HepG2 (cell line): ENCODE measurements at regions not wholly inside any gene's neighbourhood (a gene's known extent, or its start where the extent isn't known, plus 50 kb on each side); places are given as distances from the start of the nearest gene placed in this dataset.

Experiments
- ARNT2 ChIP-seq: sonication (generic); formaldehyde crosslinking; IDR thresholded peaks from 2 replicates; pipeline ENCODE4 v1.8.0; 2022; ENCODE audit warnings: mild to moderate bottlenecking, low read depth, missing genetic modification reagents, moderate library complexity
- CAMTA2 ChIP-seq: sonication (generic); formaldehyde crosslinking; IDR thresholded peaks from 2 replicates; pipeline ENCODE4 v1.4.0; 2020; ENCODE audit warnings: mild to moderate bottlenecking, missing genetic modification reagents, borderline replicate concordance
- KAT7 ChIP-seq: IDR thresholded peaks from 2 replicates; pipeline ENCODE4 v1.6.1; 2018; ENCODE audit warnings: borderline replicate concordance, missing compliant biosample characterization
- MBNL3 ChIP-seq: fragments of 250-450 bp; sonication (Bioruptor Pico); conservative IDR thresholded peaks from 2 replicates; pipeline ENCODE4 v1.8.0; 2022; ENCODE audit warnings: mild to moderate bottlenecking, inconsistent platforms
- MZF1 ChIP-seq: sonication (generic); formaldehyde crosslinking; IDR thresholded peaks from 2 replicates; pipeline ENCODE4 v1.8.1; 2023; ENCODE audit warnings: mild to moderate bottlenecking, missing genetic modification reagents, borderline replicate concordance
- RBAK ChIP-seq: sonication (generic); formaldehyde crosslinking; IDR thresholded peaks from 2 replicates; pipeline ENCODE4 v1.5.1; 2020; ENCODE audit warnings: mild to moderate bottlenecking, missing genetic modification reagents
- SAP130 ChIP-seq: IDR thresholded peaks from 2 replicates; pipeline ENCODE4 v1.6.1; 2016; ENCODE audit warnings: low read depth
- SOX13 ChIP-seq, 3 experiments: fragments of 450-650 bp in 1 of 3; sonication (generic) in 1 of 3; formaldehyde crosslinking in 1 of 3; IDR thresholded peaks in 2 of 3; conservative IDR thresholded peaks in 1 of 3; 2 replicates each; pipeline versions ENCODE4 v1.5.0 to v1.6.1; 2016 to 2020; ENCODE audit warnings: antibody characterized with exemption in 1 of 3, mild to moderate bottlenecking in 1 of 3, missing compliant biosample characterization in 1 of 3, missing genetic modification reagents in 1 of 3, moderate library complexity in 1 of 3
- SRY ChIP-seq: sonication (generic); formaldehyde crosslinking; IDR thresholded peaks from 2 replicates; pipeline ENCODE4 v1.8.0; 2022; ENCODE audit warnings: mild to moderate bottlenecking, missing genetic modification reagents
- ZNF382 ChIP-seq: sonication (generic); formaldehyde crosslinking; IDR thresholded peaks from 2 replicates; pipeline ENCODE4 v1.5.0; 2020; ENCODE audit warnings: missing genetic modification reagents, mild to moderate bottlenecking, borderline replicate concordance
- ZNF670 ChIP-seq: sonication (generic); formaldehyde crosslinking; IDR thresholded peaks from 2 replicates; pipeline ENCODE4 v1.8.0; 2022; ENCODE audit warnings: mild to moderate bottlenecking, missing genetic modification reagents, borderline replicate concordance
- ZNF761 ChIP-seq: sonication (generic); formaldehyde crosslinking; conservative IDR thresholded peaks from 2 replicates; pipeline ENCODE4 v1.4.0; 2020; ENCODE audit warnings: mild to moderate bottlenecking, missing genetic modification reagents
- TF ChIP-seq, protein P1 (sequence below): sonication (generic); formaldehyde crosslinking; IDR thresholded peaks from 2 replicates; pipeline ENCODE4; 2020; ENCODE audit warnings: missing genetic modification reagents, mild to moderate bottlenecking, borderline replicate concordance
- TF ChIP-seq, protein P2 (sequence below): sonication (generic); formaldehyde crosslinking; IDR thresholded peaks from 2 replicates; pipeline ENCODE4 v1.4.0; 2020; ENCODE audit warnings: missing genetic modification reagents, mild to moderate bottlenecking, borderline replicate concordance
- TF ChIP-seq, protein P3 (sequence below): IDR thresholded peaks from 2 replicates; pipeline ENCODE4 v1.6.1; 2016; ENCODE audit warnings: mild to moderate bottlenecking
- TF ChIP-seq, protein P4 (sequence below): sonication (generic); formaldehyde crosslinking; IDR thresholded peaks from 2 replicates; pipeline ENCODE4 v1.9.0; 2021; ENCODE audit warnings: missing genetic modification reagents, borderline replicate concordance
- TF ChIP-seq, protein P5 (sequence below): sonication (generic); formaldehyde crosslinking; IDR thresholded peaks from 2 replicates; pipeline ENCODE4 v1.4.0; 2020; ENCODE audit warnings: missing genetic modification reagents
- TF ChIP-seq, protein P6 (sequence below): sonication (generic); formaldehyde crosslinking; IDR thresholded peaks from 2 replicates; pipeline ENCODE4 v1.4.0; 2020; ENCODE audit warnings: missing genetic modification reagents; ENCODE audit errors: not compliant biosample characterization

DNA sequence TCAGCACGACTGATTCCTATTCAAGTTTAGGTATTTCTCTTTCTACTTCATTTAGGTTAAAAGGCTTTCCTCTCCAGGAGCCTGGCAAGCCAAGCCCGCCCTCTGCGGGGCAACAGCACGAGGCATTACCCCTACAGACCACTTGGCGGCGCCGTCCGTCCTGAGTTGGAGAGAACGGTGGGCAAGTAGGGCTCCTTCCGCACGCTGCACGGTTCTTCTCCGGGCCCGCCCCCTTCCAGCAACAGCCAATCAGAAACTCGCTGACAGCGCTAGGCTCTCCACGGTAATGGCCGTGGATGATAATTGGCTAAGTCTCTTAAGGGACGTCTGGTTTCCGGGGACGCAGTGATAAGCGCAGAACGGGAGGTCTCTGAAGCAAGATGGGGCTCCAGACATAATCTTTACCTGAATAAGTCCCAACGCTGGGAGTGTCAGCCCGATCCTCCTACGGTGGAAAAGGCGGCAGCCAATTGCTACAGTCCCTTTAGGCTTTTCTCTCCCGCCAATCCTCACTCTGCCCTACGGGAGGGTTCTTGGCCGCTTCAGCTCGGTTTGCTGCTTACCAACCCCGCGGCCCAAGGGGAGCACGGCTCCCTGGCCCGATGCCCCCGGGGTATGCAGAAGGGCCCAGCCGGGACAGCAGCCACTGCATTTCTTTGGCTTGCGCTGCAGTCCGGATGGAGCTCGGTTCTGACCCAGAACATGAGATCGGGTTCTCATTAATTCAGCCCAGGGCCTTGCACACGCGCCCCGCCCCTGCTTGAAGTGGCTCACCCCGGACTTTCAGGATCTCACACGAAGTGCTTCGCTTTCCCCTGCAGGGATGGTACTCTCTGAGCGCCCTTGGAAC lies 206.9 kb upstream of the PKDCC start (continued):
- TF ChIP-seq, protein P1, sequence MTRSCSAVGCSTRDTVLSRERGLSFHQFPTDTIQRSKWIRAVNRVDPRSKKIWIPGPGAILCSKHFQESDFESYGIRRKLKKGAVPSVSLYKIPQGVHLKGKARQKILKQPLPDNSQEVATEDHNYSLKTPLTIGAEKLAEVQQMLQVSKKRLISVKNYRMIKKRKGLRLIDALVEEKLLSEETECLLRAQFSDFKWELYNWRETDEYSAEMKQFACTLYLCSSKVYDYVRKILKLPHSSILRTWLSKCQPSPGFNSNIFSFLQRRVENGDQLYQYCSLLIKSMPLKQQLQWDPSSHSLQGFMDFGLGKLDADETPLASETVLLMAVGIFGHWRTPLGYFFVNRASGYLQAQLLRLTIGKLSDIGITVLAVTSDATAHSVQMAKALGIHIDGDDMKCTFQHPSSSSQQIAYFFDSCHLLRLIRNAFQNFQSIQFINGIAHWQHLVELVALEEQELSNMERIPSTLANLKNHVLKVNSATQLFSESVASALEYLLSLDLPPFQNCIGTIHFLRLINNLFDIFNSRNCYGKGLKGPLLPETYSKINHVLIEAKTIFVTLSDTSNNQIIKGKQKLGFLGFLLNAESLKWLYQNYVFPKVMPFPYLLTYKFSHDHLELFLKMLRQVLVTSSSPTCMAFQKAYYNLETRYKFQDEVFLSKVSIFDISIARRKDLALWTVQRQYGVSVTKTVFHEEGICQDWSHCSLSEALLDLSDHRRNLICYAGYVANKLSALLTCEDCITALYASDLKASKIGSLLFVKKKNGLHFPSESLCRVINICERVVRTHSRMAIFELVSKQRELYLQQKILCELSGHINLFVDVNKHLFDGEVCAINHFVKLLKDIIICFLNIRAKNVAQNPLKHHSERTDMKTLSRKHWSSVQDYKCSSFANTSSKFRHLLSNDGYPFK: peak; percentile 82; the same call in 1 of the 2 replicates
- TF ChIP-seq, protein P2, sequence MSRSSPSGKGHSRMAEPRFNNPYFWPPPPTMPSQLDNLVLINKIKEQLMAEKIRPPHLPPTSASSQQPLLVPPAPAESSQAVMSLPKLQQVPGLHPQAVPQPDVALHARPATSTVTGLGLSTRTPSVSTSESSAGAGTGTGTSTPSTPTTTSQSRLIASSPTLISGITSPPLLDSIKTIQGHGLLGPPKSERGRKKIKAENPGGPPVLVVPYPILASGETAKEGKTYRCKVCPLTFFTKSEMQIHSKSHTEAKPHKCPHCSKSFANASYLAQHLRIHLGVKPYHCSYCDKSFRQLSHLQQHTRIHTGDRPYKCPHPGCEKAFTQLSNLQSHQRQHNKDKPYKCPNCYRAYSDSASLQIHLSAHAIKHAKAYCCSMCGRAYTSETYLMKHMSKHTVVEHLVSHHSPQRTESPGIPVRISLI: no peak
- TF ChIP-seq SOX13 (IDR thresholded peaks at IDR 0.05) (peak; percentile 46; the same call in 1 of the 2 replicates), SOX13 (CRISPR knock-in tag; conservative IDR thresholded peaks at IDR 0.05 in 1 of 2, IDR thresholded peaks at IDR 0.05 in 1 of 2) (no peak; a peak in 1 of 4 replicates), ZNF382 (CRISPR knock-in tag) (no peak), ARNT2 (peak; percentile 97), ZNF761 (CRISPR knock-in tag) (no peak; the same call in 1 of the 2 replicates), SAP130 (CRISPR knock-in tag) (peak; percentile 74), MZF1 (CRISPR knock-in tag) (no peak), RBAK (0 out of 2 replicates have a peak, but pooled peaks have one; percentile 40), SRY (peak; percentile 66; the same call in 1 of the 2 replicates), CAMTA2 (CRISPR knock-in tag) (no peak), MBNL3 (CRISPR knock-in tag) (no peak), KAT7 (CRISPR knock-in tag) (peak; percentile 86; the same call in 1 of the 2 replicates), ZNF670 (no peak)
- TF ChIP-seq, protein P3, sequence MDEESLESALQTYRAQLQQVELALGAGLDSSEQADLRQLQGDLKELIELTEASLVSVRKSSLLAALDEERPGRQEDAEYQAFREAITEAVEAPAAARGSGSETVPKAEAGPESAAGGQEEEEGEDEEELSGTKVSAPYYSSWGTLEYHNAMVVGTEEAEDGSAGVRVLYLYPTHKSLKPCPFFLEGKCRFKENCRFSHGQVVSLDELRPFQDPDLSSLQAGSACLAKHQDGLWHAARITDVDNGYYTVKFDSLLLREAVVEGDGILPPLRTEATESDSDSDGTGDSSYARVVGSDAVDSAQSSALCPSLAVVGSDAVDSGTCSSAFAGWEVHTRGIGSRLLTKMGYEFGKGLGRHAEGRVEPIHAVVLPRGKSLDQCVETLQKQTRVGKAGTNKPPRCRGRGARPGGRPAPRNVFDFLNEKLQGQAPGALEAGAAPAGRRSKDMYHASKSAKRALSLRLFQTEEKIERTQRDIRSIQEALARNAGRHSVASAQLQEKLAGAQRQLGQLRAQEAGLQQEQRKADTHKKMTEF (CRISPR knock-in tag): peak; percentile 93
- TF ChIP-seq, protein P4, sequence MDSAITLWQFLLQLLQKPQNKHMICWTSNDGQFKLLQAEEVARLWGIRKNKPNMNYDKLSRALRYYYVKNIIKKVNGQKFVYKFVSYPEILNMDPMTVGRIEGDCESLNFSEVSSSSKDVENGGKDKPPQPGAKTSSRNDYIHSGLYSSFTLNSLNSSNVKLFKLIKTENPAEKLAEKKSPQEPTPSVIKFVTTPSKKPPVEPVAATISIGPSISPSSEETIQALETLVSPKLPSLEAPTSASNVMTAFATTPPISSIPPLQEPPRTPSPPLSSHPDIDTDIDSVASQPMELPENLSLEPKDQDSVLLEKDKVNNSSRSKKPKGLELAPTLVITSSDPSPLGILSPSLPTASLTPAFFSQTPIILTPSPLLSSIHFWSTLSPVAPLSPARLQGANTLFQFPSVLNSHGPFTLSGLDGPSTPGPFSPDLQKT (CRISPR knock-in tag): no peak; the same call in 1 of the 2 replicates
- TF ChIP-seq, protein P5, sequence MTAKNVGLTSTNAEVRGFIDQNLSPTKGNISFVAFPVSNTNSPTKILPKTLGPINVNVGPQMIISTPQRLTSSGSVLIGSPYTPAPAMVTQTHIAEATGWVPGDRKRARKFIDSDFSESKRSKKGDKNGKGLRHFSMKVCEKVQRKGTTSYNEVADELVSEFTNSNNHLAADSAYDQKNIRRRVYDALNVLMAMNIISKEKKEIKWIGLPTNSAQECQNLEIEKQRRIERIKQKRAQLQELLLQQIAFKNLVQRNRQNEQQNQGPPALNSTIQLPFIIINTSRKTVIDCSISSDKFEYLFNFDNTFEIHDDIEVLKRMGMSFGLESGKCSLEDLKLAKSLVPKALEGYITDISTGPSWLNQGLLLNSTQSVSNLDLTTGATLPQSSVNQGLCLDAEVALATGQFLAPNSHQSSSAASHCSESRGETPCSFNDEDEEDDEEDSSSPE: peak; percentile 49
- TF ChIP-seq, protein P6, sequence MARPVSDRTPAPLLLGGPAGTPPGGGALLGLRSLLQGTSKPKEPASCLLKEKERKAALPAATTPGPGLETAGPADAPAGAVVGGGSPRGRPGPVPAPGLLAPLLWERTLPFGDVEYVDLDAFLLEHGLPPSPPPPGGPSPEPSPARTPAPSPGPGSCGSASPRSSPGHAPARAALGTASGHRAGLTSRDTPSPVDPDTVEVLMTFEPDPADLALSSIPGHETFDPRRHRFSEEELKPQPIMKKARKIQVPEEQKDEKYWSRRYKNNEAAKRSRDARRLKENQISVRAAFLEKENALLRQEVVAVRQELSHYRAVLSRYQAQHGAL (CRISPR knock-in tag): peak; percentile 33
